ENCODE measurements at regions not wholly inside any gene's neighbourhood (a gene's known extent, or its start where the extent isn't known, plus 50 kb on each side); places are given as distances from the start of the nearest gene placed in this dataset.

- H3K36me3 Mint-ChIP-seq (ENCODE audit: low read depth), result no peaks in the 10 kb centered on the region
- 88 to 96% methylated on average over 2 of the region's 3 CpGs for WGBS, 2 experiments (ENCODE audit: insufficient coverage in 1 of 2, insufficient read length in 1 of 2)
Observed at GRCh38 chr11:11210446-11210845, 142.6 kb downstream of the CSNK2A3 start.

GRCh38 chr11:11209967-11210366, 143.1 kb downstream of the CSNK2A3 start:
- Mint-ChIP-seq H3K9me3 (no peaks in the 10 kb centered on the region), H3K27ac (no peak overlapping the region), H3K27me3 (ENCODE audit: insufficient read depth) (peaks cover 2% of the 10 kb centered on the region), H3K36me3 (ENCODE audit: low read depth) (no peaks in the 10 kb centered on the region), H3K4me1 (peaks cover 7% of the 10 kb centered on the region), H3K4me3 (no peak overlapping the region)
- no peak for DNase-seq
- H3K36me3 ChIP-seq (ENCODE audit: control insufficient read depth, insufficient read depth, low read length), result no peaks in the 10 kb centered on the region
- H3K4me1 ChIP-seq (ENCODE audit: control insufficient read depth, insufficient read depth, low read length), result peaks cover 4% of the 10 kb centered on the region
- no peak overlapping the region for H3K4me3 ChIP-seq (ENCODE audit: low read length)
- no peaks in the 10 kb centered on the region for H3K9me3 ChIP-seq (ENCODE audit: control insufficient read depth, low read length)
- TF ChIP-seq, protein P1, sequence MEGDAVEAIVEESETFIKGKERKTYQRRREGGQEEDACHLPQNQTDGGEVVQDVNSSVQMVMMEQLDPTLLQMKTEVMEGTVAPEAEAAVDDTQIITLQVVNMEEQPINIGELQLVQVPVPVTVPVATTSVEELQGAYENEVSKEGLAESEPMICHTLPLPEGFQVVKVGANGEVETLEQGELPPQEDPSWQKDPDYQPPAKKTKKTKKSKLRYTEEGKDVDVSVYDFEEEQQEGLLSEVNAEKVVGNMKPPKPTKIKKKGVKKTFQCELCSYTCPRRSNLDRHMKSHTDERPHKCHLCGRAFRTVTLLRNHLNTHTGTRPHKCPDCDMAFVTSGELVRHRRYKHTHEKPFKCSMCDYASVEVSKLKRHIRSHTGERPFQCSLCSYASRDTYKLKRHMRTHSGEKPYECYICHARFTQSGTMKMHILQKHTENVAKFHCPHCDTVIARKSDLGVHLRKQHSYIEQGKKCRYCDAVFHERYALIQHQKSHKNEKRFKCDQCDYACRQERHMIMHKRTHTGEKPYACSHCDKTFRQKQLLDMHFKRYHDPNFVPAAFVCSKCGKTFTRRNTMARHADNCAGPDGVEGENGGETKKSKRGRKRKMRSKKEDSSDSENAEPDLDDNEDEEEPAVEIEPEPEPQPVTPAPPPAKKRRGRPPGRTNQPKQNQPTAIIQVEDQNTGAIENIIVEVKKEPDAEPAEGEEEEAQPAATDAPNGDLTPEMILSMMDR (conservative IDR thresholded peaks at IDR 0.05), result no peak
- WGBS, 2 experiments (ENCODE audit: insufficient coverage in 1 of 2, insufficient read length in 1 of 2), result 97 to 100% methylated on average over 1 to 2 of the region's 2 CpGs
- no peak overlapping the region for H3K9ac ChIP-seq (ENCODE audit: extremely low read depth, low read length, poor library complexity, severe bottlenecking)
- peaks cover 1% of the 10 kb centered on the region for H3K27me3 ChIP-seq (ENCODE audit: control insufficient read depth, insufficient read depth, low read length, poor library complexity, severe bottlenecking)
- H3K27ac ChIP-seq (ENCODE audit: low read depth, low read length), result no peak overlapping the region

More at GRCh38 chr11:11210446-11210845, 142.6 kb downstream of the CSNK2A3 start:
- H3K27me3 Mint-ChIP-seq (ENCODE audit: insufficient read depth), result peaks cover 2% of the 10 kb centered on the region
- Histone ChIP-seq H3K4me1 (ENCODE audit: control insufficient read depth, insufficient read depth, low read length) (peaks cover 4% of the 10 kb centered on the region), H3K4me3 (ENCODE audit: low read length) (no peak overlapping the region), H3K36me3 (ENCODE audit: control insufficient read depth, insufficient read depth, low read length) (no peaks in the 10 kb centered on the region), H3K9me3 (ENCODE audit: control insufficient read depth, low read length) (no peaks in the 10 kb centered on the region), H3K27me3 (ENCODE audit: control insufficient read depth, insufficient read depth, low read length, poor library complexity, severe bottlenecking) (peaks cover 4% of the 10 kb centered on the region), H3K27ac (ENCODE audit: low read depth, low read length) (no peak overlapping the region), H3K9ac (ENCODE audit: extremely low read depth, low read length, poor library complexity, severe bottlenecking) (no peak overlapping the region)
- no peak for DNase-seq
- TF ChIP-seq, protein P1 (conservative IDR thresholded peaks at IDR 0.05), result no peak
- no peak overlapping the region for H3K4me3 Mint-ChIP-seq
- peaks cover 7% of the 10 kb centered on the region for H3K4me1 Mint-ChIP-seq
- H3K9me3 Mint-ChIP-seq, result no peaks in the 10 kb centered on the region
- no peak overlapping the region for H3K27ac Mint-ChIP-seq

GRCh38 chr11:11208994-11209393, 144.1 kb downstream of the CSNK2A3 start:
- no peaks in the 10 kb centered on the region for H3K9me3 ChIP-seq (ENCODE audit: control insufficient read depth, low read length)
- H3K27ac ChIP-seq (ENCODE audit: low read depth, low read length), result no peak overlapping the region
- H3K4me1 ChIP-seq (ENCODE audit: control insufficient read depth, insufficient read depth, low read length), result peaks cover 4% of the 10 kb centered on the region
- H3K4me3 ChIP-seq (ENCODE audit: low read length), result no peak overlapping the region
- H3K27me3 ChIP-seq (ENCODE audit: control insufficient read depth, insufficient read depth, low read length, poor library complexity, severe bottlenecking), result no peaks in the 10 kb centered on the region
- H3K4me1 Mint-ChIP-seq, result peaks cover 7% of the 10 kb centered on the region
- H3K9ac ChIP-seq (ENCODE audit: extremely low read depth, low read length, poor library complexity, severe bottlenecking), result no peak overlapping the region
- H3K27me3 Mint-ChIP-seq (ENCODE audit: insufficient read depth), result peaks cover 2% of the 10 kb centered on the region
- no peak overlapping the region for H3K4me3 Mint-ChIP-seq
- TF ChIP-seq, protein P1 (conservative IDR thresholded peaks at IDR 0.05), result no peak
- no peak for DNase-seq
- 92 to 100% methylated on average over 4 of the region's 4 CpGs for WGBS, 2 experiments (ENCODE audit: insufficient coverage in 1 of 2, insufficient read length in 1 of 2)
- H3K36me3 Mint-ChIP-seq (ENCODE audit: low read depth), result no peaks in the 10 kb centered on the region
- no peaks in the 10 kb centered on the region for H3K9me3 Mint-ChIP-seq
- H3K36me3 ChIP-seq (ENCODE audit: control insufficient read depth, insufficient read depth, low read length), result no peaks in the 10 kb centered on the region
- no peak overlapping the region for H3K27ac Mint-ChIP-seq
